Trophoblast cell (in vitro differentiated cells and primary cell): ENCODE measurements at regions not wholly inside any gene's neighbourhood (a gene's known extent, or its start where the extent isn't known, plus 50 kb on each side); places are given as distances from the start of the nearest gene placed in this dataset.

Source experiments
- DNase-seq, 2 donors: peaks; one replicate each; pipeline ENCODE4 v3.0.0-alpha.2; 2016
- H2AFZ ChIP-seq: 2 replicates; pipeline ENCODE4 v1.6.1; 2013; ENCODE audit warnings: low read length, moderate library complexity, mild to moderate bottlenecking; ENCODE audit not compliant: insufficient read depth, poor library complexity
- H2AK5ac ChIP-seq: 2 replicates; pipeline ENCODE4 v1.6.1; 2013; ENCODE audit warnings: mild to moderate bottlenecking, low read length
- H2BK120ac ChIP-seq: 2 replicates; pipeline ENCODE4 v1.6.1; 2013; ENCODE audit warnings: low read length, mild to moderate bottlenecking, moderate library complexity; ENCODE audit not compliant: insufficient read depth, poor library complexity
- H2BK12ac ChIP-seq: 2 replicates; pipeline ENCODE4 v1.6.1; 2013; ENCODE audit warnings: mild to moderate bottlenecking, low read length, moderate library complexity
- H2BK5ac ChIP-seq: 2 replicates; pipeline ENCODE4 v1.6.1; 2013; ENCODE audit warnings: low read length, low read depth, moderate library complexity, mild to moderate bottlenecking; ENCODE audit not compliant: poor library complexity
- H3K14ac ChIP-seq: 2 replicates; pipeline ENCODE4 v1.6.1; 2013; ENCODE audit warnings: mild to moderate bottlenecking, low read length
- H3K18ac ChIP-seq: 2 replicates; pipeline ENCODE4 v1.6.1; 2013; ENCODE audit warnings: mild to moderate bottlenecking, low read length
- H3K23ac ChIP-seq: 2 replicates; pipeline ENCODE4 v1.6.1; 2013; ENCODE audit warnings: low read length
- H3K27ac ChIP-seq: 2 replicates; pipeline ENCODE4 v1.5.1; 2013; ENCODE audit warnings: low read depth, mild to moderate bottlenecking, inconsistent platforms, low read length, moderate library complexity
- H3K27me3 ChIP-seq: 2 replicates; pipeline ENCODE4 v1.6.1; 2013; ENCODE audit warnings: inconsistent platforms, mild to moderate bottlenecking, low read length, moderate library complexity; ENCODE audit not compliant: insufficient read depth
- H3K36me3 ChIP-seq, 2 experiments: 1 replicate in 1 of 2; 2 replicates in 1 of 2; pipeline ENCODE4 v1.6.1; 2013; ENCODE audit warnings: low read length in 2 of 2, mild to moderate bottlenecking in 2 of 2, moderate library complexity in 1 of 2; ENCODE audit not compliant: insufficient read depth in 2 of 2, control insufficient read depth in 1 of 2
- H3K4ac ChIP-seq: 2 replicates; pipeline ENCODE4 v1.6.1; 2013; ENCODE audit warnings: low read depth, mild to moderate bottlenecking, low read length, moderate library complexity
- H3K4me1 ChIP-seq, 2 experiments: 1 replicate in 1 of 2; 2 replicates in 1 of 2; pipeline ENCODE4 v1.6.1; 2013; ENCODE audit warnings: low read length in 2 of 2, mild to moderate bottlenecking in 2 of 2, moderate library complexity in 1 of 2; ENCODE audit not compliant: insufficient read depth in 2 of 2, control insufficient read depth in 1 of 2
- H3K4me2 ChIP-seq: 2 replicates; pipeline ENCODE4 v1.6.1; 2013; ENCODE audit warnings: inconsistent platforms, mild to moderate bottlenecking, low read length, moderate library complexity
- H3K4me3 ChIP-seq: 2 replicates; pipeline ENCODE4 v1.5.1; 2013; ENCODE audit warnings: mild to moderate bottlenecking, low read depth, low read length, inconsistent platforms
- H3K79me1 ChIP-seq: one replicate; pipeline ENCODE4 v1.6.1; 2013; ENCODE audit warnings: low read length
- H3K79me2 ChIP-seq: 2 replicates; pipeline ENCODE4 v1.6.1; 2013; ENCODE audit warnings: low read length, mild to moderate bottlenecking; ENCODE audit not compliant: control insufficient read depth, insufficient read depth, poor library complexity
- H3K9ac ChIP-seq: 2 replicates; pipeline ENCODE4 v1.6.1; 2013; ENCODE audit warnings: mild to moderate bottlenecking, low read length
- H3K9me3 ChIP-seq: 2 replicates; pipeline ENCODE4 v1.6.1; 2013; ENCODE audit warnings: low read depth, mild to moderate bottlenecking, control low read depth, inconsistent platforms, low read length; ENCODE audit not compliant: insufficient read depth
- H4K12ac ChIP-seq: 2 replicates; pipeline ENCODE4 v1.6.1; 2013; ENCODE audit warnings: low read depth, mild to moderate bottlenecking, low read length, moderate library complexity
- H4K8ac ChIP-seq: 2 replicates; pipeline ENCODE4 v1.6.1; 2013; ENCODE audit warnings: low read depth, mild to moderate bottlenecking, low read length, moderate library complexity
- H4K91ac ChIP-seq: one replicate; pipeline ENCODE4 v1.6.1; 2013; ENCODE audit warnings: low read depth, mild to moderate bottlenecking, low read length, moderate library complexity
- WGBS: extraction: QIAGEN DNeasy Blood & Tissue Kit; methylation state at CpG from one replicate; pipeline ENCODE4 v1.1.7; 2013; ENCODE audit warnings: missing lambda C conversion rate; ENCODE audit not compliant: insufficient read length, insufficient coverage; ENCODE audit errors: extremely low coverage; 5-methylcytosine and 5-hydroxymethylcytosine counted together

DNA sequence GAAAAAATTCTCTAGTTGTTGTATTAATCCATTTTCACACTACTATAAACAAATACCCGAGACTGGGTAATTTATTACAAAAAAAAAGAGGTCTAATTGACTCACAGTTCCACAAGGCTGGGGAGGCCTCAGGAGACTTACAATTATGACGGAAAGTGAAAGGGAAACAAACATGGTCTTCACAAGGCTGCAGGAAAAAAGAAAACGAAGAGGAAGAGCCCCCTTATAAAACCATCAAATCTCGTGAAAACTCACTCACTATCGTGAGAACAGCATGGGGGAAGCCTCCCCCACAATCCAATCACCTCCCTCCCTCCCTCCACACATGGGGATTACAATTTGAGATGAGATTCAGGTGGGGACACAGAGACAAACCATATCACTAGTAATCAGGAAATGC lies 61.7 kb upstream of the SPTBN1 start:
- no peak overlapping the region for H2BK12ac ChIP-seq
- no peak overlapping the region for H2AFZ ChIP-seq
- H3K27ac ChIP-seq = no peak overlapping the region
- H2BK5ac ChIP-seq = no peak overlapping the region
- no peak overlapping the region for H3K9ac ChIP-seq
- no peak overlapping the region for H3K4me3 ChIP-seq
- no peak overlapping the region for H3K23ac ChIP-seq
- no peaks in the 10 kb centered on the region for H3K27me3 ChIP-seq
- H3K14ac ChIP-seq = no peak overlapping the region
- H3K79me1 ChIP-seq = no peaks in the 10 kb centered on the region
- no peak overlapping the region for H4K12ac ChIP-seq
- DNase-seq = no peak
- H4K8ac ChIP-seq = no peak overlapping the region
- H2BK120ac ChIP-seq = no peak overlapping the region
- no peak overlapping the region for H3K4me2 ChIP-seq
- H3K79me2 ChIP-seq = no peaks in the 10 kb centered on the region
- H3K36me3 ChIP-seq = no peaks in the 10 kb centered on the region
- no peak overlapping the region for H3K18ac ChIP-seq
- H3K4ac ChIP-seq = no peak overlapping the region
- H3K4me1 ChIP-seq = no peaks in the 10 kb centered on the region
- no peak overlapping the region for H4K91ac ChIP-seq
- WGBS = no CpG with 5 or more reads among the region's 5 CpGs
- no peak overlapping the region for H2AK5ac ChIP-seq
- no peaks in the 10 kb centered on the region for H3K9me3 ChIP-seq

DNA sequence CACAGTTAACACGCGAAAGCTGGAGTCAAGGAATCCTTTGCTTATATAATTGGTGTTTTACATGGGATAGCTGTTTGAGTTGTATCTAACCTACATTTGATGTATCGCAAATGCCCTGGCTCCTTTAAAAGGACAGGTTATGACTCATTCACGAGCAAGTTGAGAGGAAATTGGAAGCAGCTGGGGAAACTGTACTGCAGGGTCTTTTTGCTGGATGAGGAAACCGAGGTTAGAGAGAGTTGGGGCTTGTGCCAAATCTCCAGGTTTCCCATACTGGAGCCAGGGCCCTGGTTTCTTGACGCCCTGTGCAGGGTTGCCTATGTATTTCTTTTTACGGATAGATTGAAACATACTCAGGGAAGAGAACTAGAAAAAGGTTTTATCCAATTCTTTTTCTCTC lies 60.0 kb upstream of the SPTBN1 start:
- Histone ChIP-seq H3K36me3 (no peaks in the 10 kb centered on the region), H2AFZ (no peak overlapping the region), H3K4me3 (no peak overlapping the region), H3K14ac (no peak overlapping the region), H2BK120ac (no peak overlapping the region), H3K18ac (no peak overlapping the region), H3K23ac (no peak overlapping the region), H3K9me3 (no peaks in the 10 kb centered on the region), H3K27ac (no peak overlapping the region), H3K79me2 (no peaks in the 10 kb centered on the region), H3K9ac (no peak overlapping the region), H2AK5ac (no peak overlapping the region), H4K91ac (no peak overlapping the region), H3K27me3 (no peaks in the 10 kb centered on the region), H2BK12ac (no peak overlapping the region), H3K79me1 (no peaks in the 10 kb centered on the region), H4K8ac (no peak overlapping the region), H3K4ac (no peak overlapping the region), H3K4me2 (no peak overlapping the region), H4K12ac (no peak overlapping the region), H2BK5ac (no peak overlapping the region), H3K4me1 (no peaks in the 10 kb centered on the region)
- no CpG with 5 or more reads among the region's 7 CpGs for WGBS
- no peak for DNase-seq

DNA sequence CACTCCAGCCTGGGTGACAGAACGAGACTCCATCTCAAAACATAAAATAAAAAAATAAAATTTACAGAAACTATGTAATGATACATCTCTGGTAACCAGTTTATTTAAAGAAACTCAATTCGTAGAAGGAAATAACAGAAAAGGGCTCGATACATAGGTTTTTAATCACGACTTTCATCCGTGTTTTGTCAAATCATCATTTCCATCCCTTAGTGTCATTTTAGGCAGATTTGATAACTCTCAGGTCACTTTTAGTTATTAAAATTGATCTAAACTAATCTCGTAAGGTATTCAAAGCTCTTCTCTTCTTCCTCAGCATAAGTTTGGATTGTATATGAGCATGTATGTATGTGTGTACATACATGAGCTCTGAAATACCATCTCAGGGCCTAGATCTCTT lies 59.3 kb upstream of the SPTBN1 start:
- H3K4me3 ChIP-seq = no peak overlapping the region
- no peak overlapping the region for H3K14ac ChIP-seq
- no peak for DNase-seq
- H2BK12ac ChIP-seq = no peak overlapping the region
- H2BK5ac ChIP-seq = no peak overlapping the region
- no peak overlapping the region for H4K91ac ChIP-seq
- H4K12ac ChIP-seq = no peak overlapping the region
- no peak overlapping the region for H3K9ac ChIP-seq
- no peak overlapping the region for H2AK5ac ChIP-seq
- H3K4me1 ChIP-seq = no peaks in the 10 kb centered on the region
- H3K4ac ChIP-seq = no peak overlapping the region
- no peak overlapping the region for H3K23ac ChIP-seq
- H3K36me3 ChIP-seq = no peaks in the 10 kb centered on the region
- no peaks in the 10 kb centered on the region for H3K79me1 ChIP-seq
- no CpG with 5 or more reads among the region's 6 CpGs for WGBS
- no peak overlapping the region for H2BK120ac ChIP-seq
- no peaks in the 10 kb centered on the region for H3K27me3 ChIP-seq
- no peak overlapping the region for H3K27ac ChIP-seq
- H2AFZ ChIP-seq = no peak overlapping the region
- H4K8ac ChIP-seq = no peak overlapping the region
- no peak overlapping the region for H3K18ac ChIP-seq
- no peaks in the 10 kb centered on the region for H3K9me3 ChIP-seq
- no peaks in the 10 kb centered on the region for H3K79me2 ChIP-seq
- no peak overlapping the region for H3K4me2 ChIP-seq

DNA sequence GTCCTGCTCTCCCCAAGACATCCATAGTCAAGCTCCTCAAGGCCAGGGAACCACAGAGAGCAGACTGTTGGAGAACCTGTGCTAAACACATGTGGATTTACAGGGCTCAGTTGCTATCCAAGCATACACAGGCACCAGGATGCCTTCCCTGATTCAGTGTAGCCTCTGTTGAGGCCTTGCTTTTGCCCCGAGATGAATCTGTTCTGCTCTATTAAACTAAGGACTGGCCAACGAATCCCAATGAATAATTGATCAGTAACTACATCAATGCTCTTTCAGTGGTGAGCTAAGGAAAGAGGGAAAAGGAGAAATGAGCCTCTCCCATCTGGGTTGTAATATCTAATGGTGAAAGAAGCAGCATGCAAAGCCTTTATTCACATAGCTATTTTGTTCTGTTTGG lies 58.7 kb upstream of the SPTBN1 start:
- Histone ChIP-seq H3K27me3 (no peaks in the 10 kb centered on the region), H2BK12ac (no peak overlapping the region), H3K9me3 (no peaks in the 10 kb centered on the region), H2AFZ (no peak overlapping the region), H4K91ac (no peak overlapping the region), H2BK120ac (no peak overlapping the region), H3K4me1 (no peaks in the 10 kb centered on the region), H3K14ac (no peak overlapping the region), H3K27ac (no peak overlapping the region), H4K12ac (no peak overlapping the region), H4K8ac (no peak overlapping the region), H3K23ac (no peak overlapping the region), H3K79me2 (no peaks in the 10 kb centered on the region), H3K18ac (no peak overlapping the region), H3K4ac (no peak overlapping the region), H3K79me1 (no peaks in the 10 kb centered on the region), H3K4me3 (no peak overlapping the region), H3K9ac (no peak overlapping the region), H3K4me2 (no peak overlapping the region), H2BK5ac (no peak overlapping the region), H3K36me3 (no peaks in the 10 kb centered on the region), H2AK5ac (no peak overlapping the region)
- no peak for DNase-seq
- WGBS = no CpG with 5 or more reads among the region's 2 CpGs

DNA sequence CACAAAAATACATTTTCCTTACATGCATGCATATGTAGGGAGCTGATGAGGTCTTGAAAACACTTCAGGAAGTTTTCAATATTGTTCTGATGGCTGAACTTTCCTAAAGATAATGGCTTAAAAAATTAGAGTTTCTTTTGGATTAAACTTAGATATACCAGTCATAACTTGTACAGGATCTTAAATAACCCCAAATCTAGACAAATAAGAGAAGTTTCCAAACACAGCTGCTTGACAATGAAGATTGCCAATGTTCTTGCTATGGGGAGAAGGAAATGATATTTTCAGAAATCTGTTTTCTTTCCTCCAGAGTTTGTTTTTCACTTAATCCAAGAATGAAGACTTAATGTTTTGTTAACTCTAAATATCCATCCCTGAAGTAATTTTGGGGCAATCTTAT lies 54.6 kb upstream of the SPTBN1 start:
- H3K79me1 ChIP-seq = no peaks in the 10 kb centered on the region

More for the DNA sequence above, 54.6 kb upstream of the SPTBN1 start:
- no peak overlapping the region for H2BK12ac ChIP-seq
- H3K4me2 ChIP-seq = no peak overlapping the region
- no peak overlapping the region for H4K91ac ChIP-seq
- H2BK120ac ChIP-seq = no peak overlapping the region
- H3K9me3 ChIP-seq = no peaks in the 10 kb centered on the region
- H4K8ac ChIP-seq = no peak overlapping the region
- no peak overlapping the region for H3K18ac ChIP-seq
- H3K79me2 ChIP-seq = no peaks in the 10 kb centered on the region
- no peaks in the 10 kb centered on the region for H3K27me3 ChIP-seq
- H3K9ac ChIP-seq = no peak overlapping the region
- no peak overlapping the region for H3K4ac ChIP-seq
- H3K14ac ChIP-seq = no peak overlapping the region
- no peak overlapping the region for H2BK5ac ChIP-seq
- H4K12ac ChIP-seq = no peak overlapping the region
- no peak for DNase-seq
- no peak overlapping the region for H2AK5ac ChIP-seq
- no peak overlapping the region for H3K4me3 ChIP-seq
- H3K4me1 ChIP-seq = no peaks in the 10 kb centered on the region
- no peak overlapping the region for H3K23ac ChIP-seq
- H3K27ac ChIP-seq = no peak overlapping the region
- H2AFZ ChIP-seq = no peak overlapping the region
- no peaks in the 10 kb centered on the region for H3K36me3 ChIP-seq
